GM12874 (cell line): ENCODE measurements at regions not wholly inside any gene's neighbourhood (a gene's known extent, or its start where the extent isn't known, plus 50 kb on each side); places are given as distances from the start of the nearest gene placed in this dataset.

Experiments used
- TF ChIP-seq, protein P1 (sequence below): IDR thresholded peaks from 2 replicates; pipeline ENCODE4 v1.5.1; 2011; ENCODE audit warnings: low read depth, mild to moderate bottlenecking, control low read depth, low read length, moderate library complexity; ENCODE audit not compliant: insufficient read depth

DNA sequence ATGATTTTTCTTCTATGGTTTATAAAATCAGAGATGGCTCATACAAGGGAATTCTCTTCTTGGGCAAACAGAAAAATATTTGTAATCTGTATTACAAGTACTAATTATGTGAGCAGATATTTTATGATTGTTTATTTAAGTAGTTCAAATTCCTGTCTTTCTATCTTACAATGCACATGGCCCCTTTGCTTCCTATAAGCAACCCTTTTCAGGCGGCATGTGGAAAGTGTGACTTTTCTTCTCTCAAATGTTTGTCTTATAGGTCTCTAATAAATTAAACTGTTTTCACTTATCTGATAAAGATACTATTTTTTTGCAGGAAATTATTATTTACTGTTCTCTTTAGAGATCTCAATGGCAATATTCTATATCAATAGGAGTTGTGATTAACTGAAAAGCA lies 259.3 kb upstream of the MAGEB18 start:
- TF ChIP-seq, protein P1, sequence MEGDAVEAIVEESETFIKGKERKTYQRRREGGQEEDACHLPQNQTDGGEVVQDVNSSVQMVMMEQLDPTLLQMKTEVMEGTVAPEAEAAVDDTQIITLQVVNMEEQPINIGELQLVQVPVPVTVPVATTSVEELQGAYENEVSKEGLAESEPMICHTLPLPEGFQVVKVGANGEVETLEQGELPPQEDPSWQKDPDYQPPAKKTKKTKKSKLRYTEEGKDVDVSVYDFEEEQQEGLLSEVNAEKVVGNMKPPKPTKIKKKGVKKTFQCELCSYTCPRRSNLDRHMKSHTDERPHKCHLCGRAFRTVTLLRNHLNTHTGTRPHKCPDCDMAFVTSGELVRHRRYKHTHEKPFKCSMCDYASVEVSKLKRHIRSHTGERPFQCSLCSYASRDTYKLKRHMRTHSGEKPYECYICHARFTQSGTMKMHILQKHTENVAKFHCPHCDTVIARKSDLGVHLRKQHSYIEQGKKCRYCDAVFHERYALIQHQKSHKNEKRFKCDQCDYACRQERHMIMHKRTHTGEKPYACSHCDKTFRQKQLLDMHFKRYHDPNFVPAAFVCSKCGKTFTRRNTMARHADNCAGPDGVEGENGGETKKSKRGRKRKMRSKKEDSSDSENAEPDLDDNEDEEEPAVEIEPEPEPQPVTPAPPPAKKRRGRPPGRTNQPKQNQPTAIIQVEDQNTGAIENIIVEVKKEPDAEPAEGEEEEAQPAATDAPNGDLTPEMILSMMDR = no peak

DNA sequence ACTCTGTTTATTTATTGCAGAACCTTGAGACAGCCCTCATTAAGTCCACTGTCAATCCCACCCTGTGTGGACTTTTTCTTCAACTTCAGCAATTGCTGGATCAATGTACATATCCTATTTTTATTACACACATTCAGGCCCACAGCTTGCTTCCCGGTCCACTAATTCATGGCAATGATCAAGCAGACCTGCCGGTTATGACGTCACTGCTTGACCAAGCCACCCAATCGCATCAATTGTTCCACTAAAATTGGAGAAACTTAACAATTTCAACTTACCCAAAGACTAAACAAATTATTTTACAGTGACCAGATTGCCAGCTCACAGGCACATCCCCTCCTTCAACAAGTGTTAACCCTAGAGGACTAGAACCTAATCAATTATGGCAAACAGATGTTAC lies 240.4 kb upstream of the MAGEB18 start:
- TF ChIP-seq, protein P1 = no peak

DNA sequence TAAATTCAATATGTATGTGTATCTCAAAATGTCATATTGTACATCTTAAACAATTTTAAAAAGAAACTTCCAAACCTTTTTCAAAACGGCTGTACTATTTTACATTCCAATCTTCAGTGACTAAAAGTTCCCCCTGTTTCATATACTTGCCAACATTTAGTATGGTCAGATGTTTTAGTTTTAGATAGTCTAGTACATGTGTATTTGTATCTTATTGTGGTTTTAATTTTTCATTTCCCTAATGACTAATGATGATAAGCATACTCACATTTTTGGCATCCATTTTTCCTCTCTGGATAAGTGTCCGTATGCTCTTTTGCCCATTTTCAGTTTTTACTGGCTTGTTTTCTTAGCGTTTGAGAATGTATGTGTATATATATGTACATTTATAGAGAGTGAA lies 212.2 kb upstream of the MAGEB18 start:
- TF ChIP-seq, protein P1 = no peak

DNA sequence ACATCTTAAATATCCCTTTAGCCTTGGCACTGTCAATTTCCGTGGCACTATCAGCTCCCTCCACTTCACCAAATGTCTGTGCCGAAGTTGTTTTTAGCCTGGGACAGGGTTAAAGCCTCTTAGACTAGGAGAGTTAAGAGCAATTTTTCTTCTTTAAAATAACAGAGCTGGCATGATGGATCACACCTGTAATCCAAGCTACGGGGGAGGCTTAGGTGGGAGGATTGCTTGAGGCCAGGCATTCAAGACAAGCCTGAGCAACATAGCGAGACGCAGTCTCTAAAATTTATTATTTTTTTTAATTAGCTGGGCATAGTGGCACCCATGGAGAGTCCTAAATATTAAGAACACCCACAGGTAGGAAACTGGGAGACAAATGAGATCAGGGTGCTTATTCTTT lies 209.8 kb upstream of the MAGEB18 start:
- TF ChIP-seq, protein P1 = no peak

DNA sequence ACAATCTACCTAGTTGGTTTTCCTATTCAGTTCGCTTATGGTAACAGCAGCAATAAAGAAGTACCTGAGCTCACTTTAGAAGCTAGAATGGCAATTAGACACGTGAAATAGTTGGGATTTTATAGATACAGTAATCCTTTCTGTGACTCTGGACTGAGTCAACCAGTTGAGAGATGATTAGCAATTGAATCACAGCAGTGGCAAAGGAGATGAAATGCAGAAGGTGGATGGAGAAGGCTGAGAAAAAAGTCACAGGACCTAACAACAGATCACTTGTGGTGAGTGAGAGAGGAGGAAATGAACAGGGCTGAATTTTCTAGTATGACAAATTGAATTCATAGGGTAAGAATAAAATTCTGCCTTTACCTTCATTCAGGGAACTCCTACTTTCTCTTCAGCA lies 197.1 kb upstream of the MAGEB18 start:
- TF ChIP-seq, protein P1 = no peak

DNA sequence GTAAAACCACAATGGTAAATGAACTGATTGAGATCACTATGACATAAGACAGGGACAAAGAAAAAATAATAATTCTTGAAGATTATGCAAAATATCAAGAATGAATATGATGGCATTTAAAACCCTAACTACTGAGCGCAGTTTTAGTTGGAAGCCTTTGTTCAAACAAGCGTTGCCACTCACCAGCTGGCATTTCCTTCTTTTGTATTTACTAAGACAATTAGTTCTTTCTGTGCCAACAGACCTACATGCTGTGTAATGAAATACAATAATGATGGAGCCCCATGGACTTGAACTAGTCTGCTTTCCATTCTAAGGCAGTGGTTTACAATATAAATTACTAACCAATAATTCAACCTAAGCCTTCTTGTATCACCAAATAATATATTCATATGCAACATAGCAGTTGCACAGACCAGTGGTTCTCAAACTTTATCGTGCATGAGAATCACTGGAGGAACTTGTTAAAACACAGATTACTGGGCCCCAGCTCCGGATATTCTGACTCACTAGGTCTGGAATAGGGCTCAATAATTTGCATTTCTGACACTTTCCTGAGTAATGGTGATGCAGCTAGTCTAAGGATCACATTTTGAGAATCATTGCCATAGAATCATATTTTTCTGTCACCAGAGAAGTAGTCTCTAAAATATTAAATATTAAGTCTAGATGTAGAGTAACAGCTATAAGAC lies 196.4 kb upstream of the MAGEB18 start:
- TF ChIP-seq, protein P1 = no peak

DNA sequence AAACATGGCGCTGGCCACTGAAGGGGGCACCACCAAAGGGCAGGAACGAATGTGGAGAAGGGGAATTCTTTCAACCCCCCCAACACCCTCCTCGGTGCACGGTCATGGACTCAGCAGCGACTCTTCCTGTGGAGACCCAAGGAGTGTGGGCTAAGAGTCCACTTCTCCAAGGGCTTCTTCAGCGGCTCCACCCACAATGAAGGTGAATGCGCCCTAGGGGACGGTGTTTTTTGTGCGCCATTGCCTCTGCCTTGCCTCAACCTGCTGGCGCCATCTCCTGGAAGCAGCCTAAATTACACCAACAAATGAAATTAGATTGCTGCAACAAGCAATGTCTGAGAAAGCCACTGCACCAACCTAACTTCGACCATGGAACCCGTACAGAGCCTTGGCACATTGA lies 169.2 kb upstream of the MAGEB18 start:
- TF ChIP-seq, protein P1 = peak; percentile 26; the same call in 1 of the 2 replicates
